ENCODE measurements at regions not wholly inside any gene's neighbourhood (a gene's known extent, or its start where the extent isn't known, plus 50 kb on each side); places are given as distances from the start of the nearest gene placed in this dataset.

DNA sequence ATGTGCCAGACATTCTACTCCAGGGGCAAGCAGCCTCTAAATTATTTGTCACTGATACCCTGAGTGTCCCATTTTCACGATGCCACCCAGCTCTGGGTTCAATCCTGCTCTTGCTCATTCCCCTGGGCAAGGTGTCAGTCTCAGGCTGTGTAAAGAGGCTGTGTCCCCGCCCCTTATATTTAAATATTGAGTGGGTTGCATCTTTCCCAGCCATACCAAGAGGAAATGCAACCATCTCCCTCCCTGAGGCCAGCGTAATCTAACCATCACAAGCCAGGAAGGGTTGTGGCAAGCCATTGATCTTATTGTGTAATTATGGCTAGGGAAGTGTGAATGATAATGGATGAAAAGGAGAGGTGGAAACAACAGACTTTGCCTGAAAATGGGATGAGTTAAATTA is 54.7 kb upstream of the CLDN14 start:
- TF ChIP-seq, protein P1, sequence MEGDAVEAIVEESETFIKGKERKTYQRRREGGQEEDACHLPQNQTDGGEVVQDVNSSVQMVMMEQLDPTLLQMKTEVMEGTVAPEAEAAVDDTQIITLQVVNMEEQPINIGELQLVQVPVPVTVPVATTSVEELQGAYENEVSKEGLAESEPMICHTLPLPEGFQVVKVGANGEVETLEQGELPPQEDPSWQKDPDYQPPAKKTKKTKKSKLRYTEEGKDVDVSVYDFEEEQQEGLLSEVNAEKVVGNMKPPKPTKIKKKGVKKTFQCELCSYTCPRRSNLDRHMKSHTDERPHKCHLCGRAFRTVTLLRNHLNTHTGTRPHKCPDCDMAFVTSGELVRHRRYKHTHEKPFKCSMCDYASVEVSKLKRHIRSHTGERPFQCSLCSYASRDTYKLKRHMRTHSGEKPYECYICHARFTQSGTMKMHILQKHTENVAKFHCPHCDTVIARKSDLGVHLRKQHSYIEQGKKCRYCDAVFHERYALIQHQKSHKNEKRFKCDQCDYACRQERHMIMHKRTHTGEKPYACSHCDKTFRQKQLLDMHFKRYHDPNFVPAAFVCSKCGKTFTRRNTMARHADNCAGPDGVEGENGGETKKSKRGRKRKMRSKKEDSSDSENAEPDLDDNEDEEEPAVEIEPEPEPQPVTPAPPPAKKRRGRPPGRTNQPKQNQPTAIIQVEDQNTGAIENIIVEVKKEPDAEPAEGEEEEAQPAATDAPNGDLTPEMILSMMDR (IDR thresholded peaks at IDR 0.05; ENCODE audit: insufficient read depth, low read length) = no peak
- TF ChIP-seq GABPA (IDR thresholded peaks at IDR 0.05; ENCODE audit: low read depth) (no peak), POLR2AphosphoS5 (IDR thresholded peaks at IDR 0.05; ENCODE audit: low read depth) (no peak)
- TF ChIP-seq, protein P2, sequence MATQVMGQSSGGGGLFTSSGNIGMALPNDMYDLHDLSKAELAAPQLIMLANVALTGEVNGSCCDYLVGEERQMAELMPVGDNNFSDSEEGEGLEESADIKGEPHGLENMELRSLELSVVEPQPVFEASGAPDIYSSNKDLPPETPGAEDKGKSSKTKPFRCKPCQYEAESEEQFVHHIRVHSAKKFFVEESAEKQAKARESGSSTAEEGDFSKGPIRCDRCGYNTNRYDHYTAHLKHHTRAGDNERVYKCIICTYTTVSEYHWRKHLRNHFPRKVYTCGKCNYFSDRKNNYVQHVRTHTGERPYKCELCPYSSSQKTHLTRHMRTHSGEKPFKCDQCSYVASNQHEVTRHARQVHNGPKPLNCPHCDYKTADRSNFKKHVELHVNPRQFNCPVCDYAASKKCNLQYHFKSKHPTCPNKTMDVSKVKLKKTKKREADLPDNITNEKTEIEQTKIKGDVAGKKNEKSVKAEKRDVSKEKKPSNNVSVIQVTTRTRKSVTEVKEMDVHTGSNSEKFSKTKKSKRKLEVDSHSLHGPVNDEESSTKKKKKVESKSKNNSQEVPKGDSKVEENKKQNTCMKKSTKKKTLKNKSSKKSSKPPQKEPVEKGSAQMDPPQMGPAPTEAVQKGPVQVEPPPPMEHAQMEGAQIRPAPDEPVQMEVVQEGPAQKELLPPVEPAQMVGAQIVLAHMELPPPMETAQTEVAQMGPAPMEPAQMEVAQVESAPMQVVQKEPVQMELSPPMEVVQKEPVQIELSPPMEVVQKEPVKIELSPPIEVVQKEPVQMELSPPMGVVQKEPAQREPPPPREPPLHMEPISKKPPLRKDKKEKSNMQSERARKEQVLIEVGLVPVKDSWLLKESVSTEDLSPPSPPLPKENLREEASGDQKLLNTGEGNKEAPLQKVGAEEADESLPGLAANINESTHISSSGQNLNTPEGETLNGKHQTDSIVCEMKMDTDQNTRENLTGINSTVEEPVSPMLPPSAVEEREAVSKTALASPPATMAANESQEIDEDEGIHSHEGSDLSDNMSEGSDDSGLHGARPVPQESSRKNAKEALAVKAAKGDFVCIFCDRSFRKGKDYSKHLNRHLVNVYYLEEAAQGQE (IDR thresholded peaks at IDR 0.05; ENCODE audit: insufficient replicate concordance, low read depth) = no peak
